Non-pigmented ciliary epithelial cell (primary cell): ENCODE measurements at regions not wholly inside any gene's neighbourhood (a gene's known extent, or its start where the extent isn't known, plus 50 kb on each side); places are given as distances from the start of the nearest gene placed in this dataset.
"Not testable (repeated sequence)": the region's sequence is repeated elsewhere in the genome, so short reads cannot be mapped to it uniquely, and the experiment has no call there.

ENCODE experiments used
- DNase-seq: peaks from one replicate; pipeline ENCODE4 v3.0.0-alpha.2; 2010; ENCODE audit warnings: low read depth

DNA sequence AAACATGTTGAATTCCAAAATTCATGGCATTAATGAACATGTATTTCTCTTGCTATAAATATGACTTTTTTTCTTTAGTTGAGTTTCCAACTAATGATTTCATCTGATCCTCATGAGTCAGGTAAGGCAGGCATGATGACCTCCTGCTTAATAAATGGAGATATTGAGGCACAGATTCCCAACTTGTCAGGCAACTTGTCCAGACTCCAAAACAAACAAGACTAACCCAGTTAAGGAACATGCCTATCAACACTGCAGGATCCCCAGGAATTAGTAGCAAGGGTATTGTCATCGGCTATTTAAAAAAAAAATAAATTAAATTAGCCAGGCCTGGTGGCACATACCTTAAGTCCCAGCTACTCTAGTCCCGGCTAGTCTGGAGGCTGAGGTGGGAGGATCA, 121.3 kb upstream of the SALL4 start:
- no peak for DNase-seq

- DNase-seq: not testable (repeated sequence)
Observed at GRCh38 chr20:51922812-51923211, 120.5 kb upstream of the SALL4 start.

DNA sequence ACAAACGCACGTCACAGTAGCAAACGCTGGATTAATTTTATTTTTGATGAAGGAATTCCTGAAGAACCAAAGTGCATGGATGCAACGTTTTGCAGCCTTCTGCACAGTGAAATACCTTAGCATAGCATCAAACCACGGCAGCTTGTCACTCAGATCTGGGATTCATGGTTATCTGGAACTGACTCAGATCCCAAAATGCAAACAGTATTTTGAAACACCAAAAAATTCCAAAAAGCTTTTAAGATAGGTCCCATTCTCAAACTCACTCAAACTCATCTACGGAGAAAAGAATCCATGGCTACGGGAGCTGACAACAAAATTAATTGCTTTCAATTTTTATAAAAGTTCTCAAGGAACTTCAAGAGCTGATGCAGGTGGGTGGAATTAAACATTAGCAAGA, 116.2 kb upstream of the SALL4 start:
- no peak for DNase-seq

DNA sequence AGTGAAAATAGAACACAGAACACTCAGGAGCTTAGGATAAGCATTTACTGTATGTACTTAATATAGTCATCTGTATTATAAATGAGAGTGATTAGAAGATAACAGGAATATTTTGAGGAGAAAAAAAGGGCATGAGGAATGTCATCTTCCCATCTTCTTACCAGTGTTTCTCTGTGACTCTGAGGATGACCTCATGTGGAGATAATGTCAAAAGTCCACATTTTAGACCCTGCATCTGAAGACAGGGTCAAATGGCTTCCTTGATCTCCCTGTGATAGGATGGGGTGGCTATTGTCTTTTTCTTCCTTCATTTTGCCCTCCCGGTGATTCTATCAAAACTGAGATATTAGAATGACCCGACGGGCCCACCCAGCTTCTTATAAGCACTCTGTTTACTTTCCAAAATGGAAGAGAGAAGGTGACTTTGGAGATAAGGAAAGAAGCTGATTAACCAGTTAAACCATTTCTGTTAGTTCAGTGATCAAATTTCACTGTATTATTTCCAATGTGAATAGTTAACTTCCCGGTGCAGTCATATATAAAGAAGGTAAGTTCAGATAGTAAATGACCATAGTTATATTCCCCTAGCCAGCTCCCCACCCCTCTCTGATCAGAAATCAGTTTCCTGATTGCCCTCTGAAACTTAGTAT, 115.7 kb upstream of the SALL4 start:
- no peak for DNase-seq

DNA sequence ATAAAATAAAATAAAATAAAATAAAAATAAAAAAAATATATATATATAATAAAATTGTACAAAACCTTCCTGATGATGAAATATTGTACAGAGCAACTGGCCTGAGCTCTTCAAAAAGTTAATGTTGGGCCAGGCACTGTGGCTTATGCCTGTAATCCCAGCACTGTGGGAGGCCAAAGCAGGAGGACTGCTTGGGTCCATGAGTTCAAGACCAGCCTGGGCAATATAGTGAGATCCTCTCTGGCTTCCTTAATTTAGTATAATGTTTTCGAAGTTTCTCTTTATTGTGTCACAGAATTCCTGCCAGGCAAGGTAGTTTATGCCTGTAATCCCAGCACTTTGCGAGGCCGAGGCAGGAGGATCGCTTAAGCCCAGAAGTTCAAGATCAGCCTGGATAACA, 113.9 kb upstream of the SALL4 start:
- no peak for DNase-seq

GRCh38 chr20:51914758-51915157, 112.4 kb upstream of the SALL4 start:
- no peak for DNase-seq

DNA sequence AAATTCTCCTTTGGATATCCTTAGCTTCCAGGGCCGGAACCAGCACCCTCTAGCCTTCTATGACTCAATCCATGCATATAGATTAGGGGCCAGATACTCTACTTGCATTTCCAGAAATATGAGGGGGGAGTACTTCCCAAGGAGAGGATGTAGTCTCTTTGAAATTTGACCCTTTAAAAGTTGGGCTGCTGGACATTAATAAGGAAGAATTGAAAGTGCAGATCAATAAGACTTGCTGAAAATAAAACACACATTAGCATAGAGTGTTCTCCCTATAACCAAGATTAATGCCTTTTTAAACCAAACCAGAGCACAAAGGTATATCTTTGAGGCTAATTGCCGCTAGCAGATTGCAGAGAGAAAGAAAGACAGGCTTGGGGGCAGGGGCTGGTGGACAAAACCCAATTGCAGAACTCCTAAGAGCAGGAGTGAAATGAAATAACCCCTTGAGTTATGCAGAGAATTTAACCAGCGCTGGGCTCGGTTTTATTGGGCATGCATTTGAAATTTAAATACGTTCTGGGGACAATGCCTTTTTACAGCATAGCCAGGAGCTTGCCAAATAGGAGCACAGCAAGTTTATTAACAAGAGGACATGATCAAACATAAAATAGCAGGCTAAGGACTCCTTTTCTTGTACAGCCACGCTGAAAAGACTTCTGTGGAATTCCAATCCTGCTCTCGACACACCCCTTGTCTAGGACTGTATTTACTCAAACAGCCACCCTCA, 108.2 kb upstream of the SALL4 start:
- no peak for DNase-seq

DNA sequence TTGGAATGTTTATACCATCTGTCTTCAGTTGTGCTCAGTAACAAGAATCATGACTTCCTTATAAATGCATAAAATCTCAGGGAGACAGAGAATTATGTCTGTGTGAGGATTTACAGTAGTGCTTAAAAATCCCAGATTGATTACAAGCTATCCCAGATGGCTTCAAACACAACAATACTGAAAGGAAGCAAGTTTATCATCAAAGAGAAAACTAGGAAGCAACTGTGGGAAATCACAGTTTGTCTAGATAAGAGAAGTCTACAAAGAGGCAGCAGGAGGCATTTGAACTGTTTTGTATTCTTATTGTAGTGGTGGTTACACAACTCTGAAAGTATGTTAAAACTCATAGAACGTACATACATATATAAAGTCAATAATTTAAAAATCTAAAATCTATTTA, 104.4 kb upstream of the SALL4 start:
- no peak for DNase-seq

DNA sequence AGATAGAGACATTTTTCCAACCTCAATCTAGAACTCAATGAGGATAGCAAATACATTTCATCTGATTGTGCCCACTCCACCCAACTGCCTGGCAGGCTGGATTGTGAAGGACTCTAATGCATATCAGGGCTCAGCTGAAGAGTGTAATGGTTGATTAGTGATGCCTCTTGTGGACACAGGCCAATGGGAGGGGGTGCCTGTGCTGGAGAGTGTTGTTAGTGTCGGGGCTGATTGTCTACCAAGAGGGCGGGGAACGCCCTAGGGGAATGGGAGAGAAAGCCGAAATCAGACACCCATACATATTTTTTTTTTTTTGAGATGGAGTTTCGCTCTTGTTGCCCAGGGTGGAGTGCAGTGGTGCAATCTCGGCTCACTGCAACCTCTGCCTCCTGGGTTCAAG, 103.7 kb upstream of the SALL4 start:
- no peak for DNase-seq

DNA sequence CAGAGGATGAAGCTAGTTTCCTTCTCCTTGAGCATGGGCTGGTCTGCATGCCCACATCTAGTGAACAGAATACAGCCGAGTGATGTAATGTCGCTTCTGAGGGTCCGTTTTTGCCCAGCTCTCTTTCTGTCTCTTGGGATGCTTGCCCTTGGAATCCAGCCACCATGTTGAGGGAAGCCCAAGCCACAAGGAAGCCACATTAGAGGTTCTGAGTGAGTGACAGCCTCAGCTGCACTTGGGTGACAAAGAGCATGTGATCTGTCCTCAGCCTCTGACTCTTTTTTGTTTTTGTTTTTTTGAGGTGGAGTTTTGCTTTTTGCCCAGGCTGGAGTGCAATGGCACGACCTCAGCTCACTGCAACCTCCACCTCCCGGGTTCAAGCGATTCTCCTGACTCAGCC, 100.6 kb upstream of the SALL4 start:
- DNase-seq: no peak

DNA sequence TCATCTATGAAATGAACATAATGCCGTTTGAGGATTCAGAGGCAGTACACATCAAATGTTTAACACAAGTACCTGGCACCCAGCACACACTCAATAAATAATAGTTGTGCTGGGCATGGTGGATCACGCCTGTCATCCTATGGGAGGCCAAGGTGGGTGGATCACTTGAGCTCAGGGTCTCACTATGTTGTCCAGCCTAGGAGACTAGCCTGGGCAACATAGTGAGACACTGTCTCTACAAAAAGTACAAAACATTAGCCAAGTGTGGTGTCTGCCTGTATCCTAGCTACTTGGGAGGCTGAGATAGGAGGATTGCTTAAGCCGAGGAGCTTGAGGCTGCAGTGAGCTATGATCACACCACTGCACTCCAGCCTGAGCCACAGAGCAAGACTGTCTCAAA, 98.1 kb upstream of the SALL4 start:
- no peak for DNase-seq

- DNase-seq: no peak
Observed at GRCh38 chr20:51899674-51900073, 97.4 kb upstream of the SALL4 start.

- DNase-seq: no peak
Observed at GRCh38 chr20:51898788-51899187, 96.5 kb upstream of the SALL4 start.

- no peak for DNase-seq
Observed at GRCh38 chr20:51894619-51895018, 92.3 kb upstream of the SALL4 start.

- no peak for DNase-seq
Observed at GRCh38 chr20:51894201-51894600, 91.9 kb upstream of the SALL4 start.

DNA sequence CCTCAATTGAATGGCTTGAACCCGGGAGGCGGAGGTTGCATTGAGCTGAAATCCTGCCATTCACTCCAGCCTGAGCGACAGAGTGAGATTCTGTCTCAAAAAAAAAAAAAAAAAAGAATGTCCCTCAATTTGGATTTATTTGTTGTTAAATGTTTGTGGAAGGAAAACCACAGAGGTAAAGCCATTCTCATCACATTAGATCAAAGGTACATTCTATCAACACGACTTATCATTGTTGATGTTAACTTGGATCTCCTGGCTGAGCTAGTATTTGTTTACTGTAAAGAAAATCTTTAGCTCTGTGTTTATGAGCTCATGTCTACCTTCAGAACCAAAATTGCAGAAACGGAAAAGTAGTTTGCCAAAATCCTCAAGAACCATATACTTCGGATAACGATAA, 91.4 kb upstream of the SALL4 start:
- DNase-seq: no peak

DNA sequence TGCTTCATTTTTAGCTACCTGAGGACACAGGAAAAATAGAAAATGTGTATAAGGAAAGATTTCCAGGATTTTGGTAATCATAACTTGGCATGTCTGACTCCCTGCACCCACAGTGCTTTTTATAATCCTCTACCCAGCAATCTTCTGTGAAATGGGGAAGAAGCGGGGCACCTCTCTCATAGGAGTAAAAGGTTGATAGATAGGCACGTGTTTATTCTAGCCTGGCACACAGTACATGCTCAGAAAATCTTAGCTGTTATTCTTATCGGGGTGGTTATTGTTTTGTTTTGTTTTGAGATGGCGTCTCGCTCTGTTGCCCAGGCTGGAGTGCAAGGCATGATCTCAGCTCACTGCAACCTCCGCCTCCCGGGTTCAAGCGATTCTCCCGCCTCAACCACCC, 87.7 kb upstream of the SALL4 start:
- DNase-seq: no peak

- no peak for DNase-seq
Observed at GRCh38 chr20:51889466-51889865, 87.1 kb upstream of the SALL4 start.

GRCh38 chr20:51888291-51888690, 86.0 kb upstream of the SALL4 start:
- DNase-seq: no peak

DNA sequence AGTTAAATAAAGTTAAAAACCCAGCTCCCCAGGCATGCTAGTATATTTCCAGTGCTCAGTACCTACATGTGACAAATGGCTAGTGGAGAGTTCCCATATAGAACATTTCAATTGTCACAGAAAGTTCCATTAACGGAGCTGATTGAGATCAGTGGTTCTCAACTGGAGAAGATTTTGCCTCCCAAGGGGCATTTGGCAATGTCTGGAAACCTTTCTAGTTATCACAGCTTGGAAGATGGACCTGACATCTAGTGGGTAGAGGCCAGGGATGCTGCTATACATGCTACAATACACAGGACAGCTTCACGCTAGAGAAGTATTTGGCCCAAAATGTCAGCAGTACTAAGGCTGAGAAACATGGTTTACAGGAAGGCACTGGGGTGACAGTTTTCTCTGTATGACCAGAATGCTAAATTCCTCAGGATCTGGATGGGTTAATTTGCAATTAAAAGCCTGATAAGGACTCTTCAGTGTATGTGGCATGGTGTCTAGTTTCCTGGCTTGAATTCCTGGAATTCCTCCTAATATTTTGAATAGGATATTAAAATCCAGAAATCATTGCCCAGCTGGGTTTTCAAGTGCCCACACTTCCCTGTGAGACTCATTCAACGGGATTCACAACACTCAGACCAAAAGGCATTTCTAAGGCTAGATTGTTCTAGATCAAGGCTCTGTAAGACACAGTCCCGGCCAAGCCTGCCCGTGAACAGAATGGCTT, 84.7 kb upstream of the SALL4 start:
- no peak for DNase-seq

DNA sequence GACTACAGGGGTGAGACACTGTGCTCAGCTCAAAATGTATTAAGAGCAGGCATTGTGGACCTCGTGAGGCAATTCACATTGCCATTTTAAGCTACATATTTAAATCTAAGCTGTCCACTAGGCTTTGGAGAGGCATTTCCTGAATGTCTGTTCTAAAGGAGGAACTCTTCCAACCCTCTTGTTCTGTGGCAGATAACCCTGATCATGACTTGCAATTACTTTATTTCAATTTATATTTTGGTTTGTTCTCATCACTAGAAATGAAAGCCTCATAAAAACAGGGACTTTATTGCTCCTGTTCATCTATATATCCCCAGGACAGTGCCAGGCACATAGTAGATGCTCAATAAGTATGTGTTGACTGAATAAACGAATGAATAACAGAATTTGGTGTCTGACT, 84.0 kb upstream of the SALL4 start:
- DNase-seq: no peak

DNA sequence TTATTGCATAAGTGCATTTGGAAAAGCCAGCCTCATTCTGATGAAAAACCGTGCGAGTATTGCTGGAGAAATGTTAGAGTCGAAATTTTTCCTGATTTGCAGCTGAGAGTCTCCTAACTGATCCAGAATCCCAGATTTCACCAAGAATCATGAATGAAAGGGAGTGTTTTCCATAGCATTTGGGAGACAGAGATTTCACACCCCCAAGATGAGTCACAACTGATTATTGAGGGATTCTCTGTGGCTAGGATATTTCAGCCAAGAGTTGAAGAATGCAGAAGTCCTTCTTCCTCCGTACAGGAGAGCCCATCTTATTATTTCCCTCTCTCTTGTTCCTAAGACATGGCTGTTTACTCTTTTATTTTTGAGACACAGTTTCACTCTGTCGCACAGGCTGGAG, 82.2 kb upstream of the SALL4 start:
- no peak for DNase-seq

DNA sequence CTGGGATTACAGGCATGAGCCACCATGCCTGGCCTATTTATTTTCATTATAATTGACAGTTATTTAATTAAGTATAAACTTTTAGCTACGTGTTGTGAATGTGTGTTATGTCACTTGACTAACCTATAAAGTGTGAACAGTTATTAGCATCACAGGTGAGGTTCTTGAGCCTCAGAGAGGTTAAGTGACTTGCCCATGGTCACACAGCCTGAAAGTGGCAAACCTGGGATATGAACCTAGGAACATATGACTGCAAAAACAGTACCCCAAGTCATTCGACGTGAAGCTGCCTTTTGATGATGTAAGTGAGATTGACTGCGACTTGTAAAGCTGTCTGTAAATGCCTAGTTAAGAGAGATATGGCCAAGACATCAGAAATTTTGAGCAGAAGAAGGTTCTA, 77.9 kb upstream of the SALL4 start:
- no peak for DNase-seq
